ENCODE measurements at regions not wholly inside any gene's neighbourhood (a gene's known extent, or its start where the extent isn't known, plus 50 kb on each side); places are given as distances from the start of the nearest gene placed in this dataset.
"Not testable (repeated sequence)": the region's sequence is repeated elsewhere in the genome, so short reads cannot be mapped to it uniquely, and the experiment has no call there.

GRCh38 chr4:53877096-53877495 is 187.3 kb downstream of the CHIC2 start:
- not testable (repeated sequence) for DNase-seq (ENCODE audit: low read depth)

GRCh38 chr4:53866055-53866454 is 198.3 kb downstream of the CHIC2 start:
- DNase-seq (ENCODE audit: low read depth), result no peak

- no peak for DNase-seq (ENCODE audit: low read depth)
Measured at GRCh38 chr4:53865054-53865453, 199.4 kb downstream of the CHIC2 start.

- peak; percentile 84 for DNase-seq (ENCODE audit: low read depth)
Measured at GRCh38 chr4:53863736-53864365, 200.6 kb downstream of the CHIC2 start.

- peak; percentile 54 for DNase-seq (ENCODE audit: low read depth)
Measured at GRCh38 chr4:53863158-53863557, 201.2 kb downstream of the CHIC2 start.

- peak; percentile 94 for DNase-seq (ENCODE audit: low read depth)
Measured at GRCh38 chr4:53861856-53862610, 202.4 kb downstream of the CHIC2 start.

- DNase-seq (ENCODE audit: low read depth), result no peak
Measured at GRCh38 chr4:53859305-53859704, 205.1 kb downstream of the CHIC2 start.

GRCh38 chr4:53858744-53859143 is 205.7 kb downstream of the CHIC2 start:
- DNase-seq (ENCODE audit: low read depth), result no peak

- peak; percentile 78 for DNase-seq (ENCODE audit: low read depth)
Measured at GRCh38 chr4:53855581-53856250, 208.7 kb downstream of the CHIC2 start.

- DNase-seq (ENCODE audit: low read depth), result peak; percentile 62
Measured at GRCh38 chr4:53854991-53855568, 209.3 kb downstream of the CHIC2 start.

GRCh38 chr4:53852343-53852742 is 212.1 kb downstream of the CHIC2 start:
- DNase-seq (ENCODE audit: low read depth), result no peak

- no peak for DNase-seq (ENCODE audit: low read depth)
Measured at GRCh38 chr4:53847965-53848364, 216.4 kb downstream of the CHIC2 start.

GRCh38 chr4:53844551-53844950 is 219.9 kb downstream of the CHIC2 start:
- DNase-seq (ENCODE audit: low read depth), result no peak

GRCh38 chr4:53844133-53844532 is 220.3 kb downstream of the CHIC2 start:
- no peak for DNase-seq (ENCODE audit: low read depth)

GRCh38 chr4:53841711-53842110 is 222.7 kb downstream of the CHIC2 start:
- DNase-seq (ENCODE audit: low read depth), result peak; percentile 85

GRCh38 chr4:53840643-53841042 is 223.8 kb downstream of the CHIC2 start:
- DNase-seq (ENCODE audit: low read depth), result peak; percentile 24

- DNase-seq (ENCODE audit: low read depth), result not testable (repeated sequence)
Measured at GRCh38 chr4:53833302-53834003, 231.0 kb downstream of the CHIC2 start.

- no peak for DNase-seq (ENCODE audit: low read depth)
Measured at GRCh38 chr4:53832549-53832948, 231.9 kb downstream of the CHIC2 start.

- no peak for DNase-seq (ENCODE audit: low read depth)
Measured at GRCh38 chr4:53830511-53830910, 233.9 kb downstream of the CHIC2 start.

GRCh38 chr4:53821179-53821851 is 230.0 kb upstream of the LNX1 start:
- DNase-seq (ENCODE audit: low read depth), result no peak

GRCh38 chr4:53818104-53818503 is 226.8 kb upstream of the LNX1 start:
- no peak for DNase-seq (ENCODE audit: low read depth)

Data from RPMI7951 (cell line).